Upper lobe of right lung (tissue), 1 donor: ENCODE measurements at regions not wholly inside any gene's neighbourhood (a gene's known extent, or its start where the extent isn't known, plus 50 kb on each side); places are given as distances from the start of the nearest gene placed in this dataset.

Experiments
- ATAC-seq: fragments of 200-7000 bp; cut with Tn5 transposase; one replicate; pipeline ENCODE4 v1.9.1; 2020; ENCODE audit warnings: mild to moderate bottlenecking, moderate library complexity
- DNase-seq: peaks from one replicate; pipeline ENCODE4 v3.0.0-alpha.2; 2020
- H3K27ac ChIP-seq: fragments of 200-600 bp; one replicate; pipeline ENCODE4 v1.8.0; 2022
- H3K27me3 ChIP-seq: fragments of 200-600 bp; one replicate; pipeline ENCODE4 v1.8.0; 2022; ENCODE audit warnings: mild to moderate bottlenecking
- H3K36me3 ChIP-seq: fragments of 200-600 bp; one replicate; pipeline ENCODE4 v1.8.0; 2022
- H3K4me1 ChIP-seq: fragments of 200-600 bp; one replicate; pipeline ENCODE4 v1.8.0; 2022
- H3K4me3 ChIP-seq: fragments of 200-600 bp; one replicate; pipeline ENCODE4 v1.8.0; 2022; ENCODE audit warnings: mild to moderate bottlenecking
- H3K9me3 ChIP-seq: fragments of 200-600 bp; one replicate; pipeline ENCODE4 v1.8.0; 2022
- intact Hi-C: fragments of 100-400 bp; cut with DNase I; formaldehyde crosslinking; loops from one replicate; pipeline ENCODE4 v1.11.0; 2022
- TF ChIP-seq, protein P1 (sequence below): fragments of 200-600 bp; IDR thresholded peaks from one replicate; pipeline ENCODE4 v1.8.0; 2022; ENCODE audit warnings: antibody characterized with exemption
- donor health status: DM: no; HTN: yes; CAD: no; lungs with severe emphysema.

DNA sequence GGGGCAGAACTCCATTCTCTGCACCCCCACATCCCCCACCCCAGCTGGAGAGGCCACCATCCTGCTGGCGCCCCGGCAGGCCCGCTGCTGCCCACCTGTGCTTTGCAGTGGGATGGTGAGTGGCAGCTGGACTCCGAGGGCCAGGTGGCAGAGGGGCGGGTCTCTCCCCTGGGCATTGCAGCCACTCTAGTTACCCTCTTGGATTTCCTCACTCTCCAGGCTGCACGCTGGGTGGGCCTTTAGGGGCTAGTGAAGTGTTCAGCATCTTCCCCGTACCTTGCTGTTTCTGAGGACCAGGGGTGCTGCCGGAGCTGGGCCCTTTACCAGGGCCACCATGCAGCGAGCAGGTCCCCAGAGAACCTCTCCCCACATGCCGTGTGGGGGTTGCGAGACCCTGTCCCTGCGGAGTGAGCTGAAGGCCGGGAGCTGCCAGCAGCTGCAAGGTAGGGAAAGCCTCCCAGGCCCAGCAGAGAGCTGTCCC lies 88.4 kb upstream of the SH3PXD2B start:
- TF ChIP-seq, protein P1, sequence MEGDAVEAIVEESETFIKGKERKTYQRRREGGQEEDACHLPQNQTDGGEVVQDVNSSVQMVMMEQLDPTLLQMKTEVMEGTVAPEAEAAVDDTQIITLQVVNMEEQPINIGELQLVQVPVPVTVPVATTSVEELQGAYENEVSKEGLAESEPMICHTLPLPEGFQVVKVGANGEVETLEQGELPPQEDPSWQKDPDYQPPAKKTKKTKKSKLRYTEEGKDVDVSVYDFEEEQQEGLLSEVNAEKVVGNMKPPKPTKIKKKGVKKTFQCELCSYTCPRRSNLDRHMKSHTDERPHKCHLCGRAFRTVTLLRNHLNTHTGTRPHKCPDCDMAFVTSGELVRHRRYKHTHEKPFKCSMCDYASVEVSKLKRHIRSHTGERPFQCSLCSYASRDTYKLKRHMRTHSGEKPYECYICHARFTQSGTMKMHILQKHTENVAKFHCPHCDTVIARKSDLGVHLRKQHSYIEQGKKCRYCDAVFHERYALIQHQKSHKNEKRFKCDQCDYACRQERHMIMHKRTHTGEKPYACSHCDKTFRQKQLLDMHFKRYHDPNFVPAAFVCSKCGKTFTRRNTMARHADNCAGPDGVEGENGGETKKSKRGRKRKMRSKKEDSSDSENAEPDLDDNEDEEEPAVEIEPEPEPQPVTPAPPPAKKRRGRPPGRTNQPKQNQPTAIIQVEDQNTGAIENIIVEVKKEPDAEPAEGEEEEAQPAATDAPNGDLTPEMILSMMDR = no peak
- no peaks in the 10 kb centered on the region for H3K27me3 ChIP-seq
- no peak overlapping the region for H3K27ac ChIP-seq
- no peak overlapping the region for H3K4me3 ChIP-seq
- no peaks in the 10 kb centered on the region for H3K4me1 ChIP-seq
- H3K9me3 ChIP-seq = no peaks in the 10 kb centered on the region
- no peaks in the 10 kb centered on the region for H3K36me3 ChIP-seq
- ATAC-seq = peak; percentile 6
- DNase-seq = peak; percentile 39
- intact Hi-C loops = no loop called here

DNA sequence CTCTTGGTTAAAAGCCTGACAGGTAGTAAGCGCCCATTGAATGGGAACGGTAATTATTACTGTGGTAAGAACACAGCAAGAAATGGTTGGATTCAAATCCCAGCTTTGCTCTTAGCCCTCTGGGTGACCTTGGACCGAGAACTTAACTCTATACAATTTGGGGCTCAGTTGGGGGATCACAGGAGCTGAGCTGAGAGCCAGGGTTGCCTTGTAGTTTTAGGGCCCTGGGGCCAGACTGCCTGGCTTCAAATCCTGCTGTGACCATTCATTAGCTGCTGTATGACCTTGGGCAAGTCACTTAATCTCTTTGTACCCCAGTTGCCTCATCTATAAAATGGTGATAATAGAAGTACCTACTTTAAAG lies 87.4 kb upstream of the SH3PXD2B start:
- DNase-seq = peak; percentile 17
- no peak for ATAC-seq
- Histone ChIP-seq H3K4me3 (no peak overlapping the region), H3K9me3 (no peaks in the 10 kb centered on the region), H3K27me3 (no peaks in the 10 kb centered on the region), H3K36me3 (no peaks in the 10 kb centered on the region), H3K4me1 (no peaks in the 10 kb centered on the region), H3K27ac (no peak overlapping the region)
- TF ChIP-seq, protein P1 = no peak
- intact Hi-C loops = no loop called here

DNA sequence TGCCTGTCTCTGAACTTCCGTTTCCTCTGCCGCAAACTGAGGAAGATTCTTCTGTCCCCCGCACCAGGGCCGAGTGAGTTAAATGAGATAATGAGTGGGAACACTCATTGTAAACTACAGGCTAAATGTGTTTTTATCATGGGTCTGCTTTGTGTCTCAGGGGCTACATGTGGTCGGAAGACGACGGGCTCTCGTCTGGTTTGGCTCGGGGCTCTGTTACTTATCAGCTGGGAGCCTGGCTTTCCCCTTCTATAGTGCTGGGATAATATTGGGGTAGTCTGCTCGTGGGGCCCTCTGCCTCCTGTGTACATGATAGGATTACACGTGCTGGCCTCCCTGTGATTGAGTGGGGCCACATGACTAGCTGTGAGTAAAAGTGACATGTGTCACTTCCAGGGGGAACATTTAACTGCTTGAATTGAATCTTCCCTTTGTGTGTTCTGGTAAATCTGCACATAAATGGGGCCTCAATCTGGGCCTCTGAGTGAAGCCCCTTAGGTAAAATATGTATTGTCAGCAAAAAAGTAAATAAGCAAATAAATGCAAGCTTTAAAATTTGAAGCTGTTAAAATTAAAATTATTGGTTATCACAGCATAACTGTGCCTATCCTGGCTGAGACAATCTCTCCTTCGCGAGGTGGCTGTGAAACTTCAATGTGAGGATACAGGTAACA lies 86.9 kb upstream of the SH3PXD2B start:
- peak; percentile 38 for DNase-seq
- intact Hi-C loops = no loop called here
- Histone ChIP-seq H3K27me3 (no peaks in the 10 kb centered on the region), H3K27ac (no peak overlapping the region), H3K9me3 (no peaks in the 10 kb centered on the region), H3K4me1 (no peaks in the 10 kb centered on the region), H3K4me3 (no peak overlapping the region), H3K36me3 (no peaks in the 10 kb centered on the region)
- TF ChIP-seq, protein P1 = no peak
- ATAC-seq = no peak

DNA sequence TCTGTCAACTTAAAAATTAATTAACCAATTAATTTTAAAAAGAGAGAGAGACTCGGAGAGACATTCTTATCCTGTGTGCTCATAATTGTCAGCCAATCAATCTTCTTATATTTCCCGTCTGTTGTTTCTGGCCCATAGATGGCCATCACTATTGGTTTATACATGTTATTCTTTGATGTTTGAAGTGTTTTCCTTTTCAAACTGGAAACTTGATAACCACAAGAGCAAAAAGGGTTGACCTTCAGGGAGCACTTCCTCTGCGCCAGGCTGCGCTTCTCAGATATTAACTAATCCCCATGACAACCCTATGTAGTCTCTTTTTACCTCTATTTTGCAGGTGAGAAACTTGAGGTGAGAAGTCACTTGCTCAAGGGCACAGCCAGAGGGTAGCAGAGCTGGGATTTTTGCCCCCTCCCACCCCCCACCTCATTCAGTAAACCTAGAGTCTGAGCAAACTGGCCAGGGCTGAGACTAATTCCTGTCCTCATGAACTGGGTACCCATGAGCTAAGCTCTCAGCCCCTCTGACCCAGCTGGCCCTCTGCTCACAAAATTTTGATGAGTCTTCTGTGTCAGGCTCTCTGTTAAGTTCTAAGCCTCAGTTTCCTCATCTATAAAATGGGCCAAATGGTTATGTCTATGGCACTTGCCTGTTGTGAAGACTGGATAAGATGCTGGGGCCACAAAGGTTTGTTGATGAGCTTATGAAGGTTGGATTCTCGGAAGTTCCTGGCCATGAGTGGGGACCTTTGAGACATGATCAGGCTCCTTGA lies 86.0 kb upstream of the SH3PXD2B start:
- ATAC-seq (no peak), DNase-seq (peak; percentile 15)
- Histone ChIP-seq H3K4me3 (no peak overlapping the region), H3K36me3 (no peaks in the 10 kb centered on the region), H3K9me3 (no peaks in the 10 kb centered on the region), H3K4me1 (no peaks in the 10 kb centered on the region), H3K27ac (no peak overlapping the region), H3K27me3 (no peaks in the 10 kb centered on the region)
- intact Hi-C loops = no loop called here
- TF ChIP-seq, protein P1 = no peak

DNA sequence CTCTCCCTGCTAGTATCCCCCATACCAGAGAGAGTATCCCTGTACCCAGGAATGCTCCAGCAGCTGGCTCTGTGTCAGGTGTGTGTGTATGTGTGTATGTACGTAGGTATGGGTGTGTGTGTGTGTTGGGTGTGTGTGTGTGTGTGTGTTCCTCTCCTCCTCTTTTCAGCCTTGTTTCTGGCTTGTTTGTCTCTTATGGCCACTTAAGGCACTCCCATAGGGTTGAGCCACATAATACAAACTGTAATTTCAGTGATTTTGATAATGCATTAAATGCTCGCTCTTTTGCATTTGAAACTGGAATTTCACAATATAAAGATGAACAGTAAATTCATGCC lies 80.8 kb upstream of the SH3PXD2B start:
- no peak overlapping the region for H3K4me3 ChIP-seq
- intact Hi-C loops = no loop called here
- H3K36me3 ChIP-seq = no peaks in the 10 kb centered on the region
- no peak overlapping the region for H3K27ac ChIP-seq
- no peaks in the 10 kb centered on the region for H3K9me3 ChIP-seq
- peaks cover 17% of the 10 kb centered on the region for H3K4me1 ChIP-seq
- DNase-seq = no peak
- TF ChIP-seq, protein P1 = no peak
- peak; percentile 7 for ATAC-seq
- no peaks in the 10 kb centered on the region for H3K27me3 ChIP-seq
